Head of caudate nucleus (tissue), 42 donors: ENCODE measurements at regions not wholly inside any gene's neighbourhood (a gene's known extent, or its start where the extent isn't known, plus 50 kb on each side); places are given as distances from the start of the nearest gene placed in this dataset.

Experiments used
- DNase-seq, 42 donors: peaks; one replicate each; pipeline versions ENCODE4 v3.0.0 to v3.0.0-alpha.2; 2020 to 2021; ENCODE audit warnings: mixed read lengths in 7 of 42
- intact Hi-C: fragments of 100-400 bp; cut with DNase I; formaldehyde crosslinking; loops from one replicate; pipeline ENCODE4 v1.15.0; 2022

GRCh38 chr9:113690055-113690740, 185.9 kb upstream of the ZNF618 start:
- intact Hi-C loops = no loop called here
- no peak for DNase-seq

GRCh38 chr9:113692256-113692655, 183.9 kb upstream of the ZNF618 start:
- intact Hi-C loops = no loop called here

GRCh38 chr9:113694912-113695311, 181.2 kb upstream of the ZNF618 start:
- no peak for DNase-seq
- intact Hi-C loops = no loop called here

More at GRCh38 chr9:113692256-113692655, 183.9 kb upstream of the ZNF618 start:
- DNase-seq = no peak

- intact Hi-C loops = no loop called here
- no peak for DNase-seq
These were observed 180.7 kb upstream of the ZNF618 start for GRCh38 chr9:113695440-113695851.

GRCh38 chr9:113695901-113696300, 180.2 kb upstream of the ZNF618 start:
- no peak for DNase-seq
- intact Hi-C loops = no loop called here

- intact Hi-C loops = no loop called here
- no peak for DNase-seq
These were observed 174.0 kb upstream of the ZNF618 start for GRCh38 chr9:113701774-113702755.

GRCh38 chr9:113705306-113705927, 170.7 kb upstream of the ZNF618 start:
- intact Hi-C loops = no loop called here

GRCh38 chr9:113705928-113706519, 170.1 kb upstream of the ZNF618 start:
- intact Hi-C loops = no loop called here
- DNase-seq = no peak

More at GRCh38 chr9:113705306-113705927, 170.7 kb upstream of the ZNF618 start:
- no peak for DNase-seq

- DNase-seq = peak in 1 of 42 donors; percentile 12
- intact Hi-C loops = no loop called here
These were observed 168.0 kb upstream of the ZNF618 start for GRCh38 chr9:113707953-113708695.

- intact Hi-C loops = no loop called here
- peak in 1 of 42 donors; percentile 18 for DNase-seq
These were observed 167.0 kb upstream of the ZNF618 start for GRCh38 chr9:113708821-113709713.

- intact Hi-C loops = no loop called here
- DNase-seq = peak in 1 of 42 donors; percentile 4
These were observed 166.4 kb upstream of the ZNF618 start for GRCh38 chr9:113709721-113710120.

GRCh38 chr9:113711251-113711650, 164.9 kb upstream of the ZNF618 start:
- intact Hi-C loops = no loop called here
- DNase-seq = peak in 1 of 42 donors; percentile 8

GRCh38 chr9:113712053-113712452, 164.1 kb upstream of the ZNF618 start:
- intact Hi-C loops = no loop called here
- DNase-seq = no peak

GRCh38 chr9:113715086-113715485, 161.0 kb upstream of the ZNF618 start:
- peak in 1 of 42 donors; percentile 5 for DNase-seq
- intact Hi-C loops = no loop called here

GRCh38 chr9:113719919-113720318, 156.2 kb upstream of the ZNF618 start:
- intact Hi-C loops = no loop called here
- DNase-seq = no peak

GRCh38 chr9:113720495-113720894, 155.6 kb upstream of the ZNF618 start:
- intact Hi-C loops = no loop called here
- DNase-seq = peak in 1 of 42 donors; percentile 9

GRCh38 chr9:113721856-113722255, 154.3 kb upstream of the ZNF618 start:
- no peak for DNase-seq
- intact Hi-C loops = no loop called here

- DNase-seq = no peak
- intact Hi-C loops = no loop called here
These were observed 151.9 kb upstream of the ZNF618 start for GRCh38 chr9:113724202-113724601.
